Natural killer cell (primary cell): ENCODE measurements at regions not wholly inside any gene's neighbourhood (a gene's known extent, or its start where the extent isn't known, plus 50 kb on each side); places are given as distances from the start of the nearest gene placed in this dataset.

Experiments
- ATAC-seq, 3 donors: fragments of 150-1000 bp in 2 of 3; fragments of 200-7000 bp in 1 of 3; cut with Tn5 transposase; 1 replicate in 1 of 3; 2 replicates in 2 of 3; pipeline ENCODE4 v1.10.0; 2021; ENCODE audit warnings: mild to moderate bottlenecking in 2 of 3, moderate library complexity in 2 of 3
- DNase-seq, 2 donors: peaks; one replicate each; pipeline versions ENCODE4 v3.0.0 to v3.0.0-alpha.2; 2013 to 2021; ENCODE audit warnings: mixed read lengths in 1 of 2
- H3K27ac ChIP-seq: one replicate; pipeline ENCODE4 v1.5.1; 2013; ENCODE audit warnings: mild to moderate bottlenecking, low read length
- H3K27me3 ChIP-seq: one replicate; pipeline ENCODE4 v1.6.1; 2013; ENCODE audit warnings: low read length; ENCODE audit not compliant: control insufficient read depth, insufficient read depth
- H3K36me3 ChIP-seq: one replicate; pipeline ENCODE4 v1.6.1; 2013; ENCODE audit warnings: low read length; ENCODE audit not compliant: control insufficient read depth, insufficient read depth
- H3K4me1 ChIP-seq: one replicate; pipeline ENCODE4 v1.6.1; 2013; ENCODE audit warnings: low read length; ENCODE audit not compliant: control insufficient read depth, insufficient read depth
- H3K4me3 ChIP-seq: one replicate; pipeline ENCODE4 v1.5.1; 2013; ENCODE audit warnings: low read length
- H3K9me3 ChIP-seq: one replicate; pipeline ENCODE4 v1.6.1; 2013; ENCODE audit warnings: low read length; ENCODE audit not compliant: control insufficient read depth, insufficient read depth
- H3K27ac Mint-ChIP-seq, 2 donors: one replicate each; pipeline ENCODE4 v1.8.0; 2022; ENCODE audit warnings: mild to moderate bottlenecking in 2 of 2, mixed read lengths in 2 of 2, moderate library complexity in 1 of 2
- H3K27me3 Mint-ChIP-seq, 2 donors: one replicate each; pipeline ENCODE4 v1.8.0; 2022; ENCODE audit warnings: low read depth in 2 of 2, mixed read lengths in 2 of 2
- H3K36me3 Mint-ChIP-seq: one replicate; pipeline ENCODE4 v1.8.0; 2022; ENCODE audit warnings: mixed read lengths
- H3K4me1 Mint-ChIP-seq, 2 donors: one replicate each; pipeline ENCODE4 v1.8.0; 2022; ENCODE audit warnings: mixed read lengths in 2 of 2
- H3K4me3 Mint-ChIP-seq: one replicate; pipeline ENCODE4 v1.8.0; 2022; ENCODE audit warnings: mild to moderate bottlenecking, moderate library complexity, mixed read lengths
- H3K9me3 Mint-ChIP-seq, 2 donors: one replicate each; pipeline ENCODE4 v1.8.0; 2022; ENCODE audit warnings: mixed read lengths in 2 of 2
- CTCF ChIP-seq: fragments of 200-600 bp; IDR thresholded peaks from one replicate; pipeline ENCODE4 v1.8.0; 2022; ENCODE audit warnings: antibody characterized with exemption
- WGBS: methylation state at CpG from one replicate; pipeline ENCODE4 v1.1.7; 2013; ENCODE audit warnings: missing lambda C conversion rate; ENCODE audit not compliant: insufficient coverage; 5-methylcytosine and 5-hydroxymethylcytosine counted together
- intact Hi-C: fragments of 100-400 bp; cut with micrococcal nuclease; formaldehyde crosslinking; loops from one replicate; pipeline ENCODE4 v1.14.2; 2022

GRCh38 chr13:111541752-111542529 is 221.5 kb downstream of the TEX29 start:
- Histone ChIP-seq H3K4me3 (no peak overlapping the region), H3K4me1 (no peaks in the 10 kb centered on the region), H3K9me3 (peaks cover 5% of the 10 kb centered on the region), H3K27me3 (peaks cover 4% of the 10 kb centered on the region), H3K36me3 (no peaks in the 10 kb centered on the region), H3K27ac (no peak overlapping the region)
- Mint-ChIP-seq H3K27ac (no peak overlapping the region), H3K4me1 (no peaks in the 10 kb centered on the region), H3K4me3 (no peak overlapping the region), H3K36me3 (no peaks in the 10 kb centered on the region), H3K9me3 (peaks cover 0 to 3% of the 10 kb centered on the region in 2 donors), H3K27me3 (peaks cover 0 to 13% of the 10 kb centered on the region in 2 donors)
- intact Hi-C loops: no loop called here
- DNase-seq (no peak), ATAC-seq (no peak)
- TF ChIP-seq CTCF: no peak
- 54% methylated on average over 15 of the region's 15 CpGs for WGBS

GRCh38 chr13:111542530-111543341 is 222.3 kb downstream of the TEX29 start:
- Histone ChIP-seq H3K27me3 (no peaks in the 10 kb centered on the region), H3K4me1 (no peaks in the 10 kb centered on the region), H3K9me3 (peaks cover 5% of the 10 kb centered on the region), H3K27ac (no peak overlapping the region), H3K4me3 (no peak overlapping the region), H3K36me3 (no peaks in the 10 kb centered on the region)
- Mint-ChIP-seq H3K27ac (no peak overlapping the region), H3K4me3 (no peak overlapping the region), H3K9me3 (peaks cover 0 to 3% of the 10 kb centered on the region in 2 donors), H3K27me3 (peaks cover 0 to 6% of the 10 kb centered on the region in 2 donors), H3K4me1 (no peaks in the 10 kb centered on the region), H3K36me3 (no peaks in the 10 kb centered on the region)
- DNase-seq: no peak
- no peak for TF ChIP-seq CTCF
- ATAC-seq: no peak
- intact Hi-C loops: no loop called here
- 92% methylated on average over 14 of the region's 14 CpGs for whole genome bisulfite sequencing

- 83% methylated on average over 17 of the region's 19 CpGs for WGBS
- TF ChIP-seq CTCF: no peak
- H3K4me1 ChIP-seq: peaks cover 5% of the 10 kb centered on the region
- H3K9me3 ChIP-seq: peaks cover 5% of the 10 kb centered on the region
- intact Hi-C loops: no loop called here
- ATAC-seq (no peak), DNase-seq (no peak)
- no peak overlapping the region for H3K4me3 ChIP-seq
- no peak overlapping the region for H3K27ac ChIP-seq
- H3K9me3 Mint-ChIP-seq: peaks cover 0 to 7% of the 10 kb centered on the region in 2 donors
- H3K27me3 ChIP-seq: no peaks in the 10 kb centered on the region
- no peaks in the 10 kb centered on the region for H3K36me3 ChIP-seq
- H3K4me1 Mint-ChIP-seq: peaks cover 5 to 7% of the 10 kb centered on the region in 2 donors
- H3K27ac Mint-ChIP-seq: no peak overlapping the region
- H3K36me3 Mint-ChIP-seq: no peaks in the 10 kb centered on the region
- no peak overlapping the region for H3K4me3 Mint-ChIP-seq
- peaks cover 0 to 4% of the 10 kb centered on the region in 2 donors for H3K27me3 Mint-ChIP-seq
Measured at GRCh38 chr13:111546921-111547675, 226.7 kb downstream of the TEX29 start.
